COR-L47 (cell line): ENCODE measurements at regions not wholly inside any gene's neighbourhood (a gene's known extent, or its start where the extent isn't known, plus 50 kb on each side); places are given as distances from the start of the nearest gene placed in this dataset.

Source experiments
- DNase-seq: peaks from one replicate; lab custom pipeline; 2025; lab: John Stamatoyannopoulos, UW

- no peak for DNase-seq
Measured at GRCh38 chrX:39829965-39830364, 267.8 kb downstream of the BCOR start.

- DNase-seq, result no peak
Measured at GRCh38 chrX:39830414-39830813, 267.3 kb downstream of the BCOR start.

- DNase-seq, result no peak
Measured at GRCh38 chrX:39832211-39832610, 265.5 kb downstream of the BCOR start.

GRCh38 chrX:39834600-39834999, 263.2 kb downstream of the BCOR start:
- no peak for DNase-seq

GRCh38 chrX:39835241-39835640, 262.5 kb downstream of the BCOR start:
- DNase-seq, result no peak

GRCh38 chrX:39835776-39836175, 262.0 kb downstream of the BCOR start:
- DNase-seq, result no peak

GRCh38 chrX:39836802-39837420, 260.8 kb downstream of the BCOR start:
- no peak for DNase-seq

- no peak for DNase-seq
Measured at GRCh38 chrX:39837688-39838087, 260.1 kb downstream of the BCOR start.

GRCh38 chrX:39839371-39839770, 258.4 kb downstream of the BCOR start:
- DNase-seq, result no peak

- no peak for DNase-seq
Measured at GRCh38 chrX:39840133-39840532, 257.6 kb downstream of the BCOR start.

GRCh38 chrX:39840581-39841093, 257.1 kb downstream of the BCOR start:
- DNase-seq, result no peak

GRCh38 chrX:39841604-39842003, 256.2 kb downstream of the BCOR start:
- DNase-seq, result no peak

GRCh38 chrX:39842281-39842973, 255.3 kb downstream of the BCOR start:
- DNase-seq, result no peak

- DNase-seq, result no peak
Measured at GRCh38 chrX:39843318-39843717, 254.4 kb downstream of the BCOR start.

- DNase-seq, result no peak
Measured at GRCh38 chrX:39845233-39845632, 252.5 kb downstream of the BCOR start.

- no peak for DNase-seq
Measured at GRCh38 chrX:39846460-39846859, 251.3 kb downstream of the BCOR start.

GRCh38 chrX:39848243-39848642, 249.5 kb downstream of the BCOR start:
- no peak for DNase-seq

GRCh38 chrX:39848900-39849299, 248.9 kb downstream of the BCOR start:
- no peak for DNase-seq

GRCh38 chrX:39850209-39850608, 247.5 kb downstream of the BCOR start:
- no peak for DNase-seq

- no peak for DNase-seq
Measured at GRCh38 chrX:39850630-39851152, 247.1 kb downstream of the BCOR start.

GRCh38 chrX:39851745-39852455, 245.9 kb downstream of the BCOR start:
- no peak for DNase-seq

GRCh38 chrX:39852491-39852890, 245.3 kb downstream of the BCOR start:
- no peak for DNase-seq
